ENCODE measurements at regions not wholly inside any gene's neighbourhood (a gene's known extent, or its start where the extent isn't known, plus 50 kb on each side); places are given as distances from the start of the nearest gene placed in this dataset.
"Not testable (repeated sequence)": the region's sequence is repeated elsewhere in the genome, so short reads cannot be mapped to it uniquely, and the experiment has no call there.

- H3K36me3 Mint-ChIP-seq (ENCODE audit: low read depth): no peaks in the 10 kb centered on the region
- no peak for DNase-seq
- H3K4me3 Mint-ChIP-seq: no peak overlapping the region
- no peaks in the 10 kb centered on the region for H3K27me3 Mint-ChIP-seq
- ChIA-PET POLR2A (no interaction called here), CTCF (no interaction called here)
- H3K9me3 Mint-ChIP-seq: no peaks in the 10 kb centered on the region
- H3K27ac Mint-ChIP-seq: no peak overlapping the region
- no peaks in the 10 kb centered on the region for H3K4me1 Mint-ChIP-seq
Measured at GRCh38 chr18:68176901-68177300, 538.0 kb downstream of the TMX3 start.

DNA sequence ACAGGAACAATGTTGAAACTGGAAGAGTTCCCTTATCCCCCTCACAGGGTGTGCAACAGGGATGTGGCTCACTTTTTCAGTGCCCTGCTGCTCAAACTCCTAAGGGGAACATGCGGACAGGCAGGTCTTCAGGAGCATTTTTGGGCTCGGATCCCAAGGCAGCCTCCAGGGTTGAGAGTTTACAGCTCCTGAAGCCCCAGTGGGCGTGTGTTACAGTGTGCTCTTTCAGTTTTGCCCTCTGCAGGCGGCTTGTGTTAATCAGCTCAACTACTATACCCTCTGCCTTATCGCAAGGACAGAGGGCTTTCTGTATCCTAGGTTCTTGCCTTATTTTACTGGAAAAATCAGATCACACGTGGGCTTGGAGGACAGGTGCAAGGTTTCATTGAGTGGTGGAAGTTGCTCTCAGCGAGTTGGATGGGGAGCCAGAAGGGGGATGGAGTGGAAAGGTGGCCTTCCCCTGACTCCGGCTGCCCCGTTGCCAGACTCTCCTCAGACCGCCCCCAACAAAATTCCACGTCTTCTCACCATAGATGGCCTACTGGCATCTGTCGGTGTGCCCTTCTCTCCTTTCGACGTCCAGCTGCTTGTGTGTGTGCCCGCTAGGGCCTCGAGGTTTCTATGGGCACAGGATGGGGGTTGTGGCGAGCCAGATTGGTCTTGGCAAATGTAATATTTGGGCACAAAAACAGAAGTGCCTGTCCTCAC is 541.9 kb downstream of the TMX3 start:
- Mint-ChIP-seq H3K9me3 (no peaks in the 10 kb centered on the region), H3K36me3 (ENCODE audit: low read depth) (no peaks in the 10 kb centered on the region), H3K27ac (no peak overlapping the region), H3K4me1 (no peaks in the 10 kb centered on the region), H3K4me3 (no peak overlapping the region), H3K27me3 (no peaks in the 10 kb centered on the region)
- ChIA-PET POLR2A (no interaction called here), CTCF (no interaction called here)
- no peak for DNase-seq

DNA sequence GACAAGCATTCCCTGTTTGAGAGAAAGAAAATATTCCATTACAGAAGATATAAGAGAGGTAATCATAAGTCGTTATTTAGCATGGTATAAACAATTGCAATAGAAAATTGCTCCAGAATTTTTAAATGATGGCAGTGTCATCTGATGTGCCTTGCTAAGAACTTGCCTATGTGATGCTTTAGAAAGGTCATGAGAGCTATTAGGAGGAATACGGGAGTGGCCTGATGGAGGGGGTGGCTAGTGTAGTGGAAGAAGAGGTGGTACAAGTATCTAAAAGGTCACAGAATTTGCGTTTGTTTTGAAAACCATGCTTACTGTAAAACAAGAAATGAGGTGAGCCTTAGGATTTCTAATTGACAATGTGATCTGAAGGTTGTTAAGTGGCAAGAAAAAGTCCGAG is 550.0 kb downstream of the TMX3 start:
- Mint-ChIP-seq H3K4me3 (no peak overlapping the region), H3K27ac (no peak overlapping the region), H3K27me3 (no peaks in the 10 kb centered on the region), H3K36me3 (ENCODE audit: low read depth) (no peaks in the 10 kb centered on the region), H3K9me3 (no peaks in the 10 kb centered on the region), H3K4me1 (no peaks in the 10 kb centered on the region)
- no peak for DNase-seq
- POLR2A ChIA-PET: no interaction called here
- CTCF ChIA-PET: no interaction called here

GRCh38 chr18:68153821-68154220 is 561.1 kb downstream of the TMX3 start:
- H3K36me3 Mint-ChIP-seq (ENCODE audit: low read depth); DNase-seq; H3K27me3 Mint-ChIP-seq; CTCF ChIA-PET; POLR2A ChIA-PET; H3K4me1 Mint-ChIP-seq; H3K9me3 Mint-ChIP-seq; H3K4me3 Mint-ChIP-seq; H3K27ac Mint-ChIP-seq: not testable (repeated sequence)

DNA sequence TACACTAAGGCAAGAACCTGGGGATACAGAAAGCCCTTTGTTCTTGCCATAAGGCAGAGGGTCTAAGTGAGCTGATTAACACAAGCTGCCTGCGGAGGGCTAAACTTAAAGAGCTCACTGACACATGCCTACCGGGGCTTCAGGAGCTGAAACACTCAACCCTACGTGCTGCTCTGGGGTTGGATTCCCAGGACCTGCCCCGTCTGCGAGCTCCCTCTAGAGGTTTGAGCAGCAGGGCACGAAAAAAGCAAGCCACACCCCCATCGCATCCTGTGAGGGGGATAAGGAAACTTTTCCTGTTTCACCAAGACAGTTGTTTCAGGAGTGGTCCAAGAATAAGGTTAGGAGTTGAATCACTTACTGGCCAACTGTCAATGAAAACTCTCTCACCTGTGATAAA is 562.1 kb downstream of the TMX3 start:
- Mint-ChIP-seq H3K27ac (no peak overlapping the region), H3K4me1 (no peaks in the 10 kb centered on the region), H3K27me3 (no peaks in the 10 kb centered on the region), H3K4me3 (no peak overlapping the region), H3K9me3 (no peaks in the 10 kb centered on the region), H3K36me3 (ENCODE audit: low read depth) (no peaks in the 10 kb centered on the region)
- CTCF ChIA-PET: no interaction called here
- POLR2A ChIA-PET: no interaction called here
- no peak for DNase-seq

DNA sequence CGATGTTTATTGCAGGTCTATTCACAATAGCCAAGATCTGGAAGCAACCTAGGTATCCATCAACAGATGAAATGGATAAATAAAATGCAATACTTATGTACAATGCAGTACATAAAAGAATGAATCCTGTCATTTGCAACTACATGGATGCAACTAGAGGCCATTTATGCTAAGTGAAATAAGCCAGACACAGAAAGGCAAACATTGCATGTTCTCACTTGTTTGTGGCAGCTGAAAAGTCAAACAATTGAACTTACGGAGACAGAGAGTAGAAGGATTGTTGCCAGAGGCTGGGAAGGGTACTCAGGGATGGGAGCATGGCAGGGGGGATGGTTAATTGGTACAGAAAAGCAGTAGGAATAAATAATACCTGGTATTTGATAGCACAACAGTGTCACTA is 563.9 kb downstream of the TMX3 start:
- no peak overlapping the region for H3K4me3 Mint-ChIP-seq
- no peak overlapping the region for H3K27ac Mint-ChIP-seq
- no peak for DNase-seq
- no peaks in the 10 kb centered on the region for H3K9me3 Mint-ChIP-seq
- no peaks in the 10 kb centered on the region for H3K4me1 Mint-ChIP-seq
- H3K36me3 Mint-ChIP-seq (ENCODE audit: low read depth): no peaks in the 10 kb centered on the region
- H3K27me3 Mint-ChIP-seq: no peaks in the 10 kb centered on the region
- ChIA-PET CTCF (no interaction called here), POLR2A (no interaction called here)

DNA sequence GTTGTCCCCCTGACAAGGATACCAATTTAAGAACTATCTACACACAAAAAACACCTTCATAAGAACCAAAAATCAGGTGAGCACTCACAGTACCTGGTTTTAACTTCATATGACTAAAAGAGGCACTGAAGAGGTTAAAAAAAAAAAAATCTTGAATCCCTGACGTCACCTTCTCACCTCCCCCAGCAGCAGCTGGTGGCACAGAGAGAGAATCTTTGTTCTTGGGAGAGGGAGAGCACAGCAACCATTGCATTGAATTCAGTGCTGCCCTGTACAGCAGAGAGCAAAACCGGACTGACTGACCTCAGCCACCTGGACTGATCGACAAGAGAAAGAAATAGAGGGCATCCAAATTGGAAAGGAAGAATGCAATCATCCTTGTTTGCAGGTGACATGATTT is 566.0 kb downstream of the TMX3 start:
- no peaks in the 10 kb centered on the region for H3K27me3 Mint-ChIP-seq
- CTCF ChIA-PET: no interaction called here
- H3K9me3 Mint-ChIP-seq: no peaks in the 10 kb centered on the region
- DNase-seq: no peak
- H3K4me1 Mint-ChIP-seq: no peaks in the 10 kb centered on the region
- POLR2A ChIA-PET: no interaction called here
- no peak overlapping the region for H3K27ac Mint-ChIP-seq
- no peak overlapping the region for H3K4me3 Mint-ChIP-seq
- H3K36me3 Mint-ChIP-seq (ENCODE audit: low read depth): no peaks in the 10 kb centered on the region

GRCh38 chr18:68147728-68148127 is 567.2 kb downstream of the TMX3 start:
- POLR2A ChIA-PET: no interaction called here
- H3K4me3 Mint-ChIP-seq: no peak overlapping the region
- H3K27me3 Mint-ChIP-seq: no peaks in the 10 kb centered on the region
- no peak overlapping the region for H3K27ac Mint-ChIP-seq
- H3K9me3 Mint-ChIP-seq: no peaks in the 10 kb centered on the region
- CTCF ChIA-PET: no interaction called here
- no peak for DNase-seq
- H3K4me1 Mint-ChIP-seq: no peaks in the 10 kb centered on the region
- no peaks in the 10 kb centered on the region for H3K36me3 Mint-ChIP-seq (ENCODE audit: low read depth)

DNA sequence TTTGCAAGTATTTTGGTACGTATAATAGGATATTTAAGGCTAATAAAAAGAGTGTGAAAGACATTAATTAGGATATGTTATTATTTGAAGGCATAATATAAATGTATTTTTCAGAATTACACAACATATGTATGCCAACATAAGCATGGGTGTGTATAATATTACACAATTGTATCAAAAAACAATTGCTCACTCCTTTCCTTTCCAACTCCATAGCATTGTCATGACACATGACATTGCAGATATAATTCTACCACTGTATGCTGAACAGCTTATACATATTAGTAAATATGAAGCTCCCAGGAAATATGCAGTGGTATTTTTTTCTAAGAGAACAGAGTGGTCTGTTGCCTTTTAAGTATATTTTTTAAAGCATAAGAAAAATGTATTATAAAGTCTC is 593.1 kb downstream of the TMX3 start:
- Mint-ChIP-seq H3K27ac (no peak overlapping the region), H3K4me3 (no peak overlapping the region), H3K27me3 (no peaks in the 10 kb centered on the region), H3K9me3 (no peaks in the 10 kb centered on the region), H3K4me1 (no peaks in the 10 kb centered on the region), H3K36me3 (ENCODE audit: low read depth) (no peaks in the 10 kb centered on the region)
- DNase-seq: no peak
- POLR2A ChIA-PET: no interaction called here
- CTCF ChIA-PET: no interaction called here

GRCh38 chr18:68121308-68121707 is 593.6 kb downstream of the TMX3 start:
- H3K27ac Mint-ChIP-seq: no peak overlapping the region
- POLR2A ChIA-PET: no interaction called here
- no peak overlapping the region for H3K4me3 Mint-ChIP-seq
- no peaks in the 10 kb centered on the region for H3K9me3 Mint-ChIP-seq
- no peaks in the 10 kb centered on the region for H3K36me3 Mint-ChIP-seq (ENCODE audit: low read depth)
- DNase-seq: no peak
- no peaks in the 10 kb centered on the region for H3K27me3 Mint-ChIP-seq
- CTCF ChIA-PET: no interaction called here
- H3K4me1 Mint-ChIP-seq: no peaks in the 10 kb centered on the region

GRCh38 chr18:68114989-68115388 is 598.5 kb upstream of the DSEL start:
- Mint-ChIP-seq H3K4me3 (no peak overlapping the region), H3K27ac (no peak overlapping the region), H3K36me3 (ENCODE audit: low read depth) (no peaks in the 10 kb centered on the region), H3K27me3 (no peaks in the 10 kb centered on the region), H3K9me3 (no peaks in the 10 kb centered on the region), H3K4me1 (no peaks in the 10 kb centered on the region)
- CTCF ChIA-PET: no interaction called here
- POLR2A ChIA-PET: no interaction called here
- no peak for DNase-seq

DNA sequence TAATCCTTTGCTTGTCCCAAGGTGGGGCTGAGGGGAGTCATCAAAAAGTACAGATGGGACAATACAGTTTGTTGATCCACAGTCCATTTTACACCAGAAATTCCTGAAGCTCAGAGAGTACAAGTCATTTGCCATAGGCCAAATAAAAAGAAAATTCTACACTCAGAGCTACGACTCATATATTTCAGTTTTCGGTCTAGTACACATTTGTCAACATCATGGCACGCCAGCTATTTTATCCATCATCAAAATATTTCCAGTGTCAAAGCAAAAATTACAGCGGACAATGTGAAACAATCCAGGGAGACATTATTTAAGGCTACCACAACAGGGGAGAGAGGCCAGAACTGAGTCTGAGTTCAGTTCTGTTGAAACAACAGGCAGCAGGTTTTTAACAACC is 587.5 kb upstream of the DSEL start:
- no peak overlapping the region for H3K27ac Mint-ChIP-seq
- H3K36me3 Mint-ChIP-seq (ENCODE audit: low read depth): no peaks in the 10 kb centered on the region
- no peaks in the 10 kb centered on the region for H3K27me3 Mint-ChIP-seq
- no peaks in the 10 kb centered on the region for H3K9me3 Mint-ChIP-seq
- POLR2A ChIA-PET: no interaction called here
- CTCF ChIA-PET: no interaction called here
- no peak for DNase-seq
- no peak overlapping the region for H3K4me3 Mint-ChIP-seq
- H3K4me1 Mint-ChIP-seq: no peaks in the 10 kb centered on the region

DNA sequence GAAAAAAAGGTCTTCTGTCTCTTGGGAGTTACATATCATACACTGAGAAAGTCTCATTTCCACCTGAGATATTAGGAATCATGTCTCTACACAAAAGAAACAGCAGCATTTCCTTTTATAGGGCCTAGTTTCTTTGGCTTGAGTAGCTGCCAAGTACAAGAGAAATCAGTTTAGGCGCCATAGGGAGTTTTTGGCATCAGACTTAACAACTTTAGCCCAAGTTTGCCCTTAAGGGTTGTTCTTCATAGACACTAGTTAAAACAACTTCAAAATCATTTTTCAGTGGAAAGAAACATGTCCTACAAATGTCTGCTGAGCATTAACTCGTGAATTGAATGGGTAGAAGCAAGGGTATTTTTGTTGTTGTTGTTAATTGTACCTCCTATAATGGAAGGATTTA is 587.0 kb upstream of the DSEL start:
- Mint-ChIP-seq H3K27ac (no peak overlapping the region), H3K36me3 (ENCODE audit: low read depth) (no peaks in the 10 kb centered on the region), H3K4me3 (no peak overlapping the region), H3K4me1 (no peaks in the 10 kb centered on the region), H3K9me3 (no peaks in the 10 kb centered on the region), H3K27me3 (no peaks in the 10 kb centered on the region)
- ChIA-PET CTCF (no interaction called here), POLR2A (no interaction called here)
- DNase-seq: no peak

DNA sequence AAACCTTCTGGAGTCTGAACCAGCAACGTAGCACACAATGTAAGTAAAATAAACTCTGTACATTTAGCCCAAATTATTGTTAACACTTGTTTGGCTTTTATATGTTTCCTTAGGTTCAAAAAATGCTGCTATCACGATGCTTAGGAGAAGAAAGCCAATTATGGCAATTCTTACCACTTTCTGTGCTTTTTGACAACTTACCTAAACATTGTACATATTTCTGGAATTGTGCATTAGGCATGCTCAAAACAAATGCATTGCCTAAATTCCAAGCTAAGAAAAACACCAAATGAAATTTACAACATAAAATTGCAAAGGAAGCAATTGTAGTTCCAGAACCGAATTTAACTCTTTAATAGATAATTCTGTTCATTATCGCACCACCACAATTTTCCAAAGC is 585.6 kb upstream of the DSEL start:
- Mint-ChIP-seq H3K27ac (no peak overlapping the region), H3K4me1 (no peaks in the 10 kb centered on the region), H3K9me3 (no peaks in the 10 kb centered on the region), H3K4me3 (no peak overlapping the region), H3K36me3 (ENCODE audit: low read depth) (no peaks in the 10 kb centered on the region), H3K27me3 (no peaks in the 10 kb centered on the region)
- POLR2A ChIA-PET: no interaction called here
- CTCF ChIA-PET: no interaction called here
- no peak for DNase-seq

GRCh38 chr18:68098655-68099054 is 582.1 kb upstream of the DSEL start:
- no peak overlapping the region for H3K4me3 Mint-ChIP-seq
- no peak for DNase-seq
- no peaks in the 10 kb centered on the region for H3K9me3 Mint-ChIP-seq
- no peaks in the 10 kb centered on the region for H3K4me1 Mint-ChIP-seq
- H3K36me3 Mint-ChIP-seq (ENCODE audit: low read depth): no peaks in the 10 kb centered on the region
- POLR2A ChIA-PET: no interaction called here
- CTCF ChIA-PET: no interaction called here
- H3K27ac Mint-ChIP-seq: no peak overlapping the region
- H3K27me3 Mint-ChIP-seq: no peaks in the 10 kb centered on the region
